Keratinocyte (primary cell): ENCODE measurements at regions not wholly inside any gene's neighbourhood (a gene's known extent, or its start where the extent isn't known, plus 50 kb on each side); places are given as distances from the start of the nearest gene placed in this dataset.

Experiments
- DNase-seq: peaks from one replicate; pipeline ENCODE4 v3.0.0-alpha.2; 2011; ENCODE audit warnings: low read depth, missing footprints, low spot score
- FAIRE-seq: peaks from 2 replicates; lab custom pipeline; 2011; peaks lifted over from hg19 to GRCh38; lab: Jason Lieb, UNC
- H2AFZ ChIP-seq: 2 replicates; pipeline ENCODE4 v1.6.0; 2012; ENCODE audit warnings: low read length, control low read depth, inconsistent platforms; ENCODE audit not compliant: control insufficient read depth
- H3K27ac ChIP-seq: 2 replicates; pipeline ENCODE4 v1.5.1; 2011; ENCODE audit warnings: low read length; ENCODE audit not compliant: control insufficient read depth, insufficient read depth
- H3K27me3 ChIP-seq: 3 replicates; pipeline ENCODE4 v1.6.0; 2011; ENCODE audit warnings: low read length; ENCODE audit not compliant: control insufficient read depth, insufficient read depth; ENCODE audit errors: extremely low read depth
- H3K36me3 ChIP-seq, 2 experiments: 2 replicates in 1 of 2; 3 replicates in 1 of 2; pipeline ENCODE4 v1.5.1; 2011; ENCODE audit warnings: low read length in 2 of 2, mild to moderate bottlenecking in 1 of 2; ENCODE audit not compliant: control insufficient read depth in 2 of 2, insufficient read depth in 2 of 2; ENCODE audit errors: extremely low read depth in 1 of 2
- H3K4me1 ChIP-seq: 3 replicates; pipeline ENCODE4 v1.5.1; 2011; ENCODE audit warnings: low read length; ENCODE audit not compliant: control insufficient read depth, insufficient read depth; ENCODE audit errors: extremely low read depth
- H3K4me2 ChIP-seq: 3 replicates; pipeline ENCODE4 v1.6.0; 2011; ENCODE audit warnings: low read depth, low read length; ENCODE audit not compliant: control insufficient read depth, insufficient read depth; ENCODE audit errors: extremely low read depth
- H3K4me3 ChIP-seq, 3 experiments: fragments of 200-600 bp in 1 of 3; sonication (generic) in 1 of 3; 2 replicates in 2 of 3; 3 replicates in 1 of 3; pipeline ENCODE4 v1.5.1; 2011 to 2016; ENCODE audit warnings: low read length in 3 of 3, mild to moderate bottlenecking in 3 of 3, control low read depth in 2 of 3, inconsistent platforms in 1 of 3, low read depth in 1 of 3, mixed read lengths in 1 of 3, mixed run types in 1 of 3, moderate library complexity in 1 of 3; ENCODE audit not compliant: control insufficient read depth in 2 of 3, insufficient read depth in 2 of 3; ENCODE audit errors: extremely low read depth in 1 of 3
- H3K79me2 ChIP-seq: 2 replicates; pipeline ENCODE4 v1.6.0; 2012; ENCODE audit warnings: low read length; ENCODE audit not compliant: control insufficient read depth, insufficient read depth
- H3K9ac ChIP-seq: 3 replicates; pipeline ENCODE4 v1.6.0; 2011; ENCODE audit warnings: low read length; ENCODE audit not compliant: control insufficient read depth, insufficient read depth; ENCODE audit errors: extremely low read depth
- H3K9me1 ChIP-seq: 3 replicates; pipeline ENCODE4 v1.6.0; 2011; ENCODE audit warnings: low read length; ENCODE audit not compliant: control insufficient read depth, insufficient read depth; ENCODE audit errors: extremely low read depth
- H3K9me3 ChIP-seq: 2 replicates; pipeline ENCODE4 v1.5.1; 2012; ENCODE audit warnings: low read depth, low read length; ENCODE audit not compliant: control insufficient read depth
- H4K20me1 ChIP-seq: 3 replicates; pipeline ENCODE4 v1.6.0; 2011; ENCODE audit warnings: low read length; ENCODE audit not compliant: control insufficient read depth, insufficient read depth; ENCODE audit errors: extremely low read depth
- EZH2 ChIP-seq: IDR thresholded peaks from one replicate; pipeline ENCODE4 v1.6.1; 2012; ENCODE audit warnings: inconsistent platforms, mild to moderate bottlenecking, low read length, moderate library complexity
- dilution Hi-C: fragments of 300-500 bp; cut with MboI; formaldehyde crosslinking; loops from one replicate; pipeline ENCODE4 v1.7.0; 2020; ENCODE audit warnings: low sequenced_read_pairs; ENCODE audit not compliant: extremely low pct_ligation_motif_present
- TF ChIP-seq, protein P1 (sequence below), 3 experiments: IDR thresholded peaks in 1 of 3; conservative IDR thresholded peaks in 1 of 3; optimal IDR thresholded peaks in 1 of 3; 2 replicates in 2 of 3; 3 replicates in 1 of 3; pipeline versions ENCODE3 to v1.5.1; 2011; ENCODE audit warnings: low read length in 3 of 3, mild to moderate bottlenecking in 3 of 3, moderate library complexity in 2 of 3, control low read depth in 1 of 3, inconsistent platforms in 1 of 3; ENCODE audit not compliant: insufficient read depth in 2 of 3; ENCODE audit errors: extremely low read depth in 1 of 3

DNA sequence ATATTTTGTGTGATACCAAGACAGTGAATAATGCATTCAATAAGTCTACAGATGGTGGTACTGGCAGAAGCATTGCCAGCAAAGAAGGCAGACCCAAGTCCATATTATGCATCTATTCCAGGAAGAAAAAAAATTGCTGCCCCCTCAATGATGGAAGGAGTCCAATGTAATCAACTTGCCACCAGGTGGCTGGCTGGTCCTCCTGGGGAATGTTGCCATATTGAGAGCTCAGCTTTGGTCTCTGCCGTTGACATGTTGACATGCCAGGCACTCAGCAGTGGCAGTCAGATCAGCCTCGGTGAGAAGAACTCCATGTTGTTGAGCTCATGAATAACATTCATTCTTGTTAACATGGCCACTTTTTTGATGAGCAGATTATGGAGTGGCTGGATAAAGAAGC is 298.5 kb downstream of the IGSF11 start:
- DNase-seq = no peak
- Histone ChIP-seq H2AFZ (no peak overlapping the region), H3K4me1 (no peaks in the 10 kb centered on the region), H3K9me3 (no peaks in the 10 kb centered on the region), H3K79me2 (no peaks in the 10 kb centered on the region), H3K36me3 (no peaks in the 10 kb centered on the region), H3K4me3 (no peak overlapping the region), H3K4me2 (no peak overlapping the region), H3K9ac (no peak overlapping the region), H3K27ac (no peak overlapping the region), H4K20me1 (no peaks in the 10 kb centered on the region), H3K27me3 (no peaks in the 10 kb centered on the region), H3K9me1 (no peaks in the 10 kb centered on the region)
- dilution Hi-C loops = no loop called here
- no peak for FAIRE-seq
- TF ChIP-seq, protein P1, sequence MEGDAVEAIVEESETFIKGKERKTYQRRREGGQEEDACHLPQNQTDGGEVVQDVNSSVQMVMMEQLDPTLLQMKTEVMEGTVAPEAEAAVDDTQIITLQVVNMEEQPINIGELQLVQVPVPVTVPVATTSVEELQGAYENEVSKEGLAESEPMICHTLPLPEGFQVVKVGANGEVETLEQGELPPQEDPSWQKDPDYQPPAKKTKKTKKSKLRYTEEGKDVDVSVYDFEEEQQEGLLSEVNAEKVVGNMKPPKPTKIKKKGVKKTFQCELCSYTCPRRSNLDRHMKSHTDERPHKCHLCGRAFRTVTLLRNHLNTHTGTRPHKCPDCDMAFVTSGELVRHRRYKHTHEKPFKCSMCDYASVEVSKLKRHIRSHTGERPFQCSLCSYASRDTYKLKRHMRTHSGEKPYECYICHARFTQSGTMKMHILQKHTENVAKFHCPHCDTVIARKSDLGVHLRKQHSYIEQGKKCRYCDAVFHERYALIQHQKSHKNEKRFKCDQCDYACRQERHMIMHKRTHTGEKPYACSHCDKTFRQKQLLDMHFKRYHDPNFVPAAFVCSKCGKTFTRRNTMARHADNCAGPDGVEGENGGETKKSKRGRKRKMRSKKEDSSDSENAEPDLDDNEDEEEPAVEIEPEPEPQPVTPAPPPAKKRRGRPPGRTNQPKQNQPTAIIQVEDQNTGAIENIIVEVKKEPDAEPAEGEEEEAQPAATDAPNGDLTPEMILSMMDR (optimal IDR thresholded peaks at IDR 0.05 in 1 of 3, IDR thresholded peaks at IDR 0.05 in 1 of 3, conservative IDR thresholded peaks at IDR 0.05 in 1 of 3; ENCODE audit: extremely low read depth in 1 of 3, insufficient read depth in 2 of 3, low read length in 3 of 3) = no peak
- TF ChIP-seq EZH2 = no peak

DNA sequence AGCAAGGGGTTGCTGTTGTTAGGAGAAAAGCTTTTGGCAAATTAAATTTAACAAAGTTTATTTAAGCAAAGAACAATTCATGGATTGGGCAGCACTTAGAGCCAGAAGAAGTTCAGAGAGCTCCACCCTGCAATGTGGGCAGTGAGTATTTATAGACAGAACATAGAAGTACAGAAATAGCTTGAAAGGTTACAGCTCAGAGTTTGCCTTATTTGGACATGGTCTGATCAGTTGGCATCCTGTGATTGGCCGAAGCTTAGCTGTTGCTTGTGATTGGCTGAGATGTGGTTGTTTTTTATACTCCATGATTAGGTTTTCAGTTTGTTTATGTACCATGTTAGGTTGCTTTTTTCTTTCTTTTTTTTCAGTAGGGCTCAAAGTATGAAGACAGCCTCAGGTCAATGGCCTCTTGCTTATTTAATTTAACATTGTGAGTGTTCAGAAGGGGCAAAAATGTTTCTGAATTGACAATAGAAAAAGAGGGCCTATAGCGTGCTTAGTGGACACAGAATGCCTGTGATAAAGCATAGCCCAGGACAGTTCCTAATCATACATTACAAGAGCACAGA is 293.8 kb downstream of the IGSF11 start:
- Histone ChIP-seq H3K4me3 (no peak overlapping the region), H3K4me1 (no peaks in the 10 kb centered on the region), H3K27ac (no peak overlapping the region), H3K27me3 (no peaks in the 10 kb centered on the region), H3K9me1 (no peaks in the 10 kb centered on the region), H3K36me3 (no peaks in the 10 kb centered on the region), H3K9ac (no peak overlapping the region), H3K4me2 (no peak overlapping the region), H3K79me2 (no peaks in the 10 kb centered on the region), H3K9me3 (no peaks in the 10 kb centered on the region), H2AFZ (no peak overlapping the region), H4K20me1 (no peaks in the 10 kb centered on the region)
- DNase-seq (no peak), FAIRE-seq (no peak)
- TF ChIP-seq, protein P1 (optimal IDR thresholded peaks at IDR 0.05 in 1 of 3, IDR thresholded peaks at IDR 0.05 in 1 of 3, conservative IDR thresholded peaks at IDR 0.05 in 1 of 3; ENCODE audit: extremely low read depth in 1 of 3, insufficient read depth in 2 of 3, low read length in 3 of 3) = no peak
- TF ChIP-seq EZH2 = no peak
- dilution Hi-C loops = no loop called here
